ENCODE measurements at regions not wholly inside any gene's neighbourhood (a gene's known extent, or its start where the extent isn't known, plus 50 kb on each side); places are given as distances from the start of the nearest gene placed in this dataset.

DNA sequence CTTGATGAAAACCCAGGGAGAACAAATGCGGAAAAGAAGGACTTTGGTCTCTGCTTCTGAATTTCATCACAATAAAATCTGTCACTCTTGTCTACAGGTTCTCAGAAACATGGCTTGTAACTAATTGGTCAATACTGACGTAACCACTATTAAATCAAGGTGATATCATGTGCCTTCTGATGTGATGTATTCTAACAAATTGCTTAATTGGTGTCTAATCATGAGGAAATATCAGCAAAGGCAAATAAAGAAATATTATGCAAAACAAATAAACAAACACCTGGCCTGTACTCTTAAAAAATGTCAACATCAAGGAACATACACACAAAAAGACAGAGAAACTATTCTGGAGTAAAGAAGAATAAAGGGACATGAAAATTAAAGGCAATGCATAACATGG lies 1165.0 kb downstream of the NXPH1 start:
- TF ChIP-seq, protein P1, sequence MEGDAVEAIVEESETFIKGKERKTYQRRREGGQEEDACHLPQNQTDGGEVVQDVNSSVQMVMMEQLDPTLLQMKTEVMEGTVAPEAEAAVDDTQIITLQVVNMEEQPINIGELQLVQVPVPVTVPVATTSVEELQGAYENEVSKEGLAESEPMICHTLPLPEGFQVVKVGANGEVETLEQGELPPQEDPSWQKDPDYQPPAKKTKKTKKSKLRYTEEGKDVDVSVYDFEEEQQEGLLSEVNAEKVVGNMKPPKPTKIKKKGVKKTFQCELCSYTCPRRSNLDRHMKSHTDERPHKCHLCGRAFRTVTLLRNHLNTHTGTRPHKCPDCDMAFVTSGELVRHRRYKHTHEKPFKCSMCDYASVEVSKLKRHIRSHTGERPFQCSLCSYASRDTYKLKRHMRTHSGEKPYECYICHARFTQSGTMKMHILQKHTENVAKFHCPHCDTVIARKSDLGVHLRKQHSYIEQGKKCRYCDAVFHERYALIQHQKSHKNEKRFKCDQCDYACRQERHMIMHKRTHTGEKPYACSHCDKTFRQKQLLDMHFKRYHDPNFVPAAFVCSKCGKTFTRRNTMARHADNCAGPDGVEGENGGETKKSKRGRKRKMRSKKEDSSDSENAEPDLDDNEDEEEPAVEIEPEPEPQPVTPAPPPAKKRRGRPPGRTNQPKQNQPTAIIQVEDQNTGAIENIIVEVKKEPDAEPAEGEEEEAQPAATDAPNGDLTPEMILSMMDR (IDR thresholded peaks at IDR 0.05) = no peak
- TF ChIP-seq POLR2A (IDR thresholded peaks at IDR 0.05) = no peak
